K562 (cell line): ENCODE measurements at regions not wholly inside any gene's neighbourhood (a gene's known extent, or its start where the extent isn't known, plus 50 kb on each side); places are given as distances from the start of the nearest gene placed in this dataset.

Experiments
- ATAC-seq: fragments of 200-7000 bp; cut with Tn5 transposase; 3 replicates; pipeline ENCODE4 v1.9.1; 2020; ENCODE audit warnings: moderate library complexity
- BruUV-seq: library from RNA; stranded (reverse); fragments of 400-500 nt; replicated peaks from 2 replicates; lab custom pipeline; 2021; lab: Mats Ljungman, UMichigan
- CTCF ChIA-PET: fragments of 300-600 bp; formaldehyde crosslinking; extraction: SDS; loops from one replicate; lab custom pipeline; 2021; ENCODE audit warnings: low intra/inter-chr PET ratio; lab: Yijun Ruan, JAX
- POLR2A ChIA-PET: fragments of 300-600, 350-650 bp; sonication (Branson Sonifier 250); formaldehyde crosslinking; extraction: SDS; loops from one replicate; lab custom pipeline; 2021; ENCODE audit warnings: antibody characterized with exemption, inconsistent platforms; lab: Yijun Ruan, JAX
- DNase-seq, 4 experiments: peaks; one replicate each; pipeline versions ENCODE4 v3.0.0 to v3.0.0-alpha.2; 2011 to 2018; ENCODE audit warnings: low spot score in 3 of 4, mixed read lengths in 3 of 4; ENCODE audit errors: extremely low read depth in 1 of 4
- FAIRE-seq: peaks from 2 replicates; lab custom pipeline; 2011; peaks lifted over from hg19 to GRCh38; lab: Jason Lieb, UNC
- H2AFZ ChIP-seq: 2 replicates; pipeline ENCODE4 v1.6.0; 2011; ENCODE audit warnings: low read depth, low read length, control low read depth, inconsistent platforms
- H3K27ac ChIP-seq: fragments of 200-600 bp; 3 replicates; pipeline ENCODE4 v1.8.0; 2011; ENCODE audit warnings: low read depth, mild to moderate bottlenecking, control low read depth, inconsistent platforms, low read length, moderate library complexity, mixed read lengths; ENCODE audit errors: extremely low read depth
- H3K27me3 ChIP-seq, 2 experiments: fragments of 300-600 bp in 1 of 2; 2 replicates in 1 of 2; 3 replicates in 1 of 2; pipeline versions ENCODE4 v1.6.0 to v1.8.0; 2011; ENCODE audit warnings: inconsistent platforms in 2 of 2, low read length in 2 of 2, mild to moderate bottlenecking in 1 of 2, mixed read lengths in 1 of 2, moderate library complexity in 1 of 2; ENCODE audit not compliant: control insufficient read depth in 2 of 2, insufficient read depth in 2 of 2
- H3K36me3 ChIP-seq: fragments of 300-600 bp; 3 replicates; pipeline ENCODE4 v1.8.0; 2011; ENCODE audit warnings: mild to moderate bottlenecking, low read length, inconsistent platforms; ENCODE audit not compliant: control insufficient read depth, insufficient read depth
- H3K4me1 ChIP-seq, 2 experiments: fragments of 200-600 bp in 1 of 2; replicated peaks in 1 of 2; 2 replicates in 1 of 2; 3 replicates in 1 of 2; pipeline versions ENCODE4 v1.5.1 to v1.8.0; 2011; ENCODE audit warnings: inconsistent platforms in 2 of 2, low read length in 2 of 2, mild to moderate bottlenecking in 1 of 2, mixed read lengths in 1 of 2, moderate library complexity in 1 of 2; ENCODE audit not compliant: control insufficient read depth in 2 of 2, insufficient read depth in 2 of 2
- H3K4me2 ChIP-seq: 2 replicates; pipeline ENCODE4 v1.6.1; 2011; ENCODE audit warnings: low read length, control low read depth, inconsistent platforms, mixed read lengths; ENCODE audit not compliant: insufficient read depth
- H3K4me3 ChIP-seq: fragments of 200-600 bp; sonication (generic), shearing (Covaris generic); 2 replicates; pipeline ENCODE4 v1.5.1; 2016; ENCODE audit warnings: control low read depth, inconsistent platforms
- H3K79me2 ChIP-seq: fragments of 200-600 bp; 3 replicates; pipeline ENCODE4 v1.8.0; 2011; ENCODE audit warnings: low read length, inconsistent platforms; ENCODE audit not compliant: control insufficient read depth, insufficient read depth
- H3K9ac ChIP-seq, 2 experiments: 2 replicates each; pipeline versions ENCODE4 v1.6.0 to v1.6.1; 2011; ENCODE audit warnings: low read depth in 2 of 2, low read length in 2 of 2, control low read depth in 1 of 2, inconsistent platforms in 1 of 2, mild to moderate bottlenecking in 1 of 2, mixed read lengths in 1 of 2; ENCODE audit not compliant: insufficient read depth in 1 of 2
- H3K9me1 ChIP-seq: one replicate; pipeline ENCODE4 v1.6.0; 2011; ENCODE audit warnings: inconsistent platforms, mild to moderate bottlenecking, low read length, moderate library complexity; ENCODE audit not compliant: control insufficient read depth, insufficient read depth
- H3K9me3 ChIP-seq: replicated peaks from 2 replicates; pipeline ENCODE4 v1.5.1; 2011; ENCODE audit warnings: low read depth, low read length, inconsistent platforms; ENCODE audit not compliant: control insufficient read depth, insufficient read depth
- H4K20me1 ChIP-seq: replicated peaks from 2 replicates; pipeline ENCODE4 v1.6.1; 2011; ENCODE audit warnings: low read length, inconsistent platforms, mixed read lengths; ENCODE audit not compliant: control insufficient read depth, insufficient read depth
- ARID1B ChIP-seq: fragments of 450-650 bp; IDR thresholded peaks from 2 replicates; pipeline ENCODE4 v1.6.1; 2016; ENCODE audit warnings: antibody characterized with exemption, mild to moderate bottlenecking, inconsistent platforms
- BMI1 ChIP-seq: fragments of 150-350 bp; IDR thresholded peaks from 2 replicates; pipeline ENCODE4 v1.6.1; 2014; ENCODE audit warnings: low read length
- DDX20 ChIP-seq: fragments of 450-650 bp; IDR thresholded peaks from 2 replicates; pipeline ENCODE4 v1.6.1; 2016; ENCODE audit warnings: missing genetic modification characterization, low read depth, mild to moderate bottlenecking, missing compliant biosample characterization, moderate library complexity
- MAFG ChIP-seq: fragments of 450-650 bp; conservative IDR thresholded peaks from 2 replicates; pipeline ENCODE4 v1.6.1; 2016; ENCODE audit warnings: missing genetic modification characterization, missing compliant biosample characterization
- SREBF2 ChIP-seq: sonication (generic); formaldehyde crosslinking; IDR thresholded peaks from 2 replicates; pipeline ENCODE4 v1.4.0; 2020; ENCODE audit warnings: mild to moderate bottlenecking, missing genetic modification reagents
- ZFP1 ChIP-seq: fragments of 450-650 bp; formaldehyde crosslinking; IDR thresholded peaks from 2 replicates; pipeline ENCODE4 v1.4.0; 2020; ENCODE audit warnings: mild to moderate bottlenecking, mixed read lengths
- ZNF124 ChIP-seq: sonication (generic); formaldehyde crosslinking; IDR thresholded peaks from 2 replicates; pipeline ENCODE4 v1.8.1; 2022; ENCODE audit warnings: missing genetic modification reagents
- ZNF311 ChIP-seq: fragments of 250-450 bp; sonication (Bioruptor Pico); IDR thresholded peaks from 2 replicates; pipeline ENCODE4 v1.4.0; 2020; ENCODE audit warnings: mild to moderate bottlenecking, moderate library complexity
- WGBS: fragments of 100-300 bp; shearing (Covaris generic); methylation state at CpG from one replicate; pipeline ENCODE4 v1.1.6; 2016; ENCODE audit warnings: low coverage, mixed read lengths; ENCODE audit not compliant: insufficient coverage; ENCODE audit errors: missing lambda C conversion rate; 5-methylcytosine and 5-hydroxymethylcytosine counted together
- in situ Hi-C: fragments of 300-500 bp; cut with MboI; formaldehyde crosslinking; loops from 4 replicates; pipeline ENCODE4 v1.15.0; 2018; ENCODE audit warnings: inconsistent platforms, mixed read lengths
- intact Hi-C: fragments of 100-400 bp; cut with micrococcal nuclease; formaldehyde crosslinking; loops from 2 replicates; pipeline ENCODE4 v1.14.2; 2022
- TF ChIP-seq, protein P1 (sequence below): fragments of 450-650 bp; formaldehyde crosslinking; IDR thresholded peaks from 2 replicates; pipeline ENCODE4 v1.4.0; 2022; ENCODE audit warnings: missing genetic modification characterization
- TF ChIP-seq, protein P2 (sequence below): fragments of 250-450 bp; sonication (Bioruptor Pico); IDR thresholded peaks from 2 replicates; pipeline ENCODE4 v1.6.1; 2021; ENCODE audit warnings: mild to moderate bottlenecking
- TF ChIP-seq, protein P3 (sequence below): fragments of 250-450 bp; sonication (Bioruptor Pico); IDR thresholded peaks from 2 replicates; pipeline ENCODE4 v1.9.0; 2021; ENCODE audit warnings: mild to moderate bottlenecking

DNA sequence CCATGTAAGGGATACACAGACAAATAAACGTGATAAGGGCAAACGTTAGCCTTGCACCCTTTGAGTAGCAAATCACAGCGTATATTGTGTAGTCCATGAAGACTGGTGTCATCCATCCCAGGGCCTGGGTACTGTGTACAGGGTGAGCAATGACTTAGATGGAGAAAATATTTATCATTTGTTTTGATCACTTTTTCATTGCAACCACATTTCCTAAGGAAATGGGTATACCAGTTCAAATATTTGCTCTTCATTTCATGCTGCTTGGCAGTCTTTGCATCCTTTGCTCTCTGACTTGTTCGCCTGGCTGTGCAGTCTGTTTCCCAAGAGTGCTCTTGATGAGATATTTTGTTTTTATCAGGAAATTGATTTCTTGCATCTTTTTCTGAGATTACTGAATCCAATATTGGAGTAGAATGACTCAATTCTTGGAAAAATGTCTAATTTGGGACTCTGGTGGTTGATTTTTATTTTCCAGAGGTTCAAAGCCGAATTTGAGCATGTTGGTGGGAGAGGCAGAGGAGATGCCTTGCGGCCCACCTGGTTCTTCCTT is 424.6 kb upstream of the SEMA6D start:
- no peaks in the 10 kb centered on the region for H3K36me3 ChIP-seq
- H3K4me1 ChIP-seq: no peaks in the 10 kb centered on the region
- no peak overlapping the region for H3K4me2 ChIP-seq
- H3K9me3 ChIP-seq: 0 out of 2 replicates have a peak, but pooled peaks cover 4% of the 10 kb centered on the region
- in situ Hi-C loops: no loop called here
- ATAC-seq (no peak), FAIRE-seq (no peak), DNase-seq (no peak)
- WGBS: 0% methylated on average over 6 of the region's 6 CpGs
- no peak overlapping the region for H2AFZ ChIP-seq
- H3K27me3 ChIP-seq: no peaks in the 10 kb centered on the region
- CTCF ChIA-PET: no interaction called here
- H3K27ac ChIP-seq: no peak overlapping the region
- H3K79me2 ChIP-seq: no peaks in the 10 kb centered on the region
- TF ChIP-seq SREBF2 (CRISPR knock-in tag) (no peak), DDX20 (tag) (no peak), ARID1B (no peak), ZNF124 (CRISPR knock-in tag) (no peak), MAFG (tag) (no peak), ZFP1 (no peak), ZNF311 (CRISPR knock-in tag) (no peak), BMI1 (no peak)
- TF ChIP-seq, protein P1, sequence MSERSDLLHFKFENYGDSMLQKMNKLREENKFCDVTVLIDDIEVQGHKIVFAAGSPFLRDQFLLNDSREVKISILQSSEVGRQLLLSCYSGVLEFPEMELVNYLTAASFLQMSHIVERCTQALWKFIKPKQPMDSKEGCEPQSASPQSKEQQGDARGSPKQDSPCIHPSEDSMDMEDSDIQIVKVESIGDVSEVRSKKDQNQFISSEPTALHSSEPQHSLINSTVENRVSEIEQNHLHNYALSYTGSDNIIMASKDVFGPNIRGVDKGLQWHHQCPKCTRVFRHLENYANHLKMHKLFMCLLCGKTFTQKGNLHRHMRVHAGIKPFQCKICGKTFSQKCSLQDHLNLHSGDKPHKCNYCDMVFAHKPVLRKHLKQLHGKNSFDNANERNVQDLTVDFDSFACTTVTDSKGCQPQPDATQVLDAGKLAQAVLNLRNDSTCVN (CRISPR knock-in tag): no peak
- TF ChIP-seq, protein P2, sequence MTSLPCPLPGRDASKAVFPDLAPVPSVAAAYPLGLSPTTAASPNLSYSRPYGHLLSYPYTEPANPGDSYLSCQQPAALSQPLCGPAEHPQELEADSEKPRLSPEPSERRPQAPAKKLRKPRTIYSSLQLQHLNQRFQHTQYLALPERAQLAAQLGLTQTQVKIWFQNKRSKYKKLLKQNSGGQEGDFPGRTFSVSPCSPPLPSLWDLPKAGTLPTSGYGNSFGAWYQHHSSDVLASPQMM (CRISPR knock-in tag): no peak
- TF ChIP-seq, protein P3, sequence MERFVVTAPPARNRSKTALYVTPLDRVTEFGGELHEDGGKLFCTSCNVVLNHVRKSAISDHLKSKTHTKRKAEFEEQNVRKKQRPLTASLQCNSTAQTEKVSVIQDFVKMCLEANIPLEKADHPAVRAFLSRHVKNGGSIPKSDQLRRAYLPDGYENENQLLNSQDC (CRISPR knock-in tag): no peak
- no peak overlapping the region for H3K9ac ChIP-seq
- no peaks in the 10 kb centered on the region for H4K20me1 ChIP-seq
- POLR2A ChIA-PET: no interaction called here
- intact Hi-C loops: no loop called here
- BruUV-seq: no TSS peak
- H3K4me3 ChIP-seq: no peak overlapping the region
- H3K9me1 ChIP-seq: no peaks in the 10 kb centered on the region
